Liver (tissue), 3 donors: ENCODE measurements at regions not wholly inside any gene's neighbourhood (a gene's known extent, or its start where the extent isn't known, plus 50 kb on each side); places are given as distances from the start of the nearest gene placed in this dataset.
"Not testable (repeated sequence)": the region's sequence is repeated elsewhere in the genome, so short reads cannot be mapped to it uniquely, and the experiment has no call there.

ENCODE experiments used
- CTCF ChIP-seq: fragments of 150-350 bp; IDR thresholded peaks from 2 replicates; pipeline ENCODE4 v1.5.1; 2017; ENCODE audit warnings: improper control_type of control experiment, low read depth, low read length; ENCODE audit not compliant: missing input control
- EGR1 ChIP-seq, 2 donors: IDR thresholded peaks; 2 replicates each; pipeline ENCODE4 v1.6.1; 2016 to 2018; ENCODE audit warnings: antibody characterized with exemption in 2 of 2, low read depth in 2 of 2
- GABPA ChIP-seq, 2 donors: IDR thresholded peaks in 1 of 2; conservative IDR thresholded peaks in 1 of 2; 2 replicates each; pipeline ENCODE4 v1.6.1; 2016; ENCODE audit warnings: antibody characterized with exemption in 2 of 2, mild to moderate bottlenecking in 1 of 2, moderate library complexity in 1 of 2
- HNF4A ChIP-seq, 2 donors: conservative IDR thresholded peaks; 2 replicates each; pipeline ENCODE4 v1.6.1; 2016; ENCODE audit warnings: antibody characterized with exemption in 2 of 2, mild to moderate bottlenecking in 2 of 2
- MAX ChIP-seq: IDR thresholded peaks from 2 replicates; pipeline ENCODE4 v1.6.1; 2016; ENCODE audit warnings: antibody characterized with exemption
- RAD21 ChIP-seq, 2 donors: IDR thresholded peaks; 2 replicates each; pipeline ENCODE4 v1.6.1; 2016; ENCODE audit warnings: antibody characterized with exemption in 2 of 2, mild to moderate bottlenecking in 2 of 2
- REST ChIP-seq: IDR thresholded peaks from 2 replicates; pipeline ENCODE4 v1.6.1; 2016; ENCODE audit warnings: antibody characterized with exemption, mild to moderate bottlenecking
- RXRA ChIP-seq, 2 donors: IDR thresholded peaks; 2 replicates each; pipeline ENCODE4 v1.6.1; 2017 to 2018; ENCODE audit warnings: antibody characterized with exemption in 2 of 2, mild to moderate bottlenecking in 1 of 2
- SP1 ChIP-seq: IDR thresholded peaks from 2 replicates; pipeline ENCODE4 v1.6.1; 2018; ENCODE audit warnings: antibody characterized with exemption, mild to moderate bottlenecking
- TAF1 ChIP-seq: conservative IDR thresholded peaks from 2 replicates; pipeline ENCODE4 v1.6.1; 2016; ENCODE audit warnings: antibody characterized with exemption, mild to moderate bottlenecking
- YY1 ChIP-seq: IDR thresholded peaks from 2 replicates; pipeline ENCODE4 v1.6.1; 2016; ENCODE audit warnings: antibody characterized with exemption, mild to moderate bottlenecking
- ZBTB33 ChIP-seq: IDR thresholded peaks from 2 replicates; pipeline ENCODE4 v1.6.1; 2016; ENCODE audit warnings: antibody characterized with exemption
- TF ChIP-seq, protein P1 (sequence below): IDR thresholded peaks from 2 replicates; pipeline ENCODE4 v1.6.1; 2016; ENCODE audit warnings: antibody characterized with exemption
- donor health status: healthy.
- donor health status: healthy.

- not testable (repeated sequence) for TF ChIP-seq CTCF; REST; RAD21 (IDR thresholded peaks at IDR 0.05); MAX; GABPA (IDR thresholded peaks at IDR 0.05 in 1 of 2, conservative IDR thresholded peaks at IDR 0.05 in 1 of 2); RXRA (IDR thresholded peaks at IDR 0.05); TAF1; ZBTB33; YY1; HNF4A (conservative IDR thresholded peaks at IDR 0.05); SP1; EGR1 (IDR thresholded peaks at IDR 0.05; ENCODE audit: low read depth in 2 of 2)
- TF ChIP-seq, protein P1, sequence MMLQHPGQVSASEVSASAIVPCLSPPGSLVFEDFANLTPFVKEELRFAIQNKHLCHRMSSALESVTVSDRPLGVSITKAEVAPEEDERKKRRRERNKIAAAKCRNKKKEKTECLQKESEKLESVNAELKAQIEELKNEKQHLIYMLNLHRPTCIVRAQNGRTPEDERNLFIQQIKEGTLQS = not testable (repeated sequence)
These were observed 864.2 kb downstream of the PRIM2 start for GRCh38 chr6:58181557-58182065.
